ENCODE measurements at regions not wholly inside any gene's neighbourhood (a gene's known extent, or its start where the extent isn't known, plus 50 kb on each side); places are given as distances from the start of the nearest gene placed in this dataset.
"Not testable (repeated sequence)": the region's sequence is repeated elsewhere in the genome, so short reads cannot be mapped to it uniquely, and the experiment has no call there.

- DNase-seq (ENCODE audit: low read depth in 4 of 4, low spot score in 3 of 4): no peak
Measured at GRCh38 chr15:26084771-26085170, 221.6 kb upstream of the ATP10A start.

GRCh38 chr15:26083896-26084295, 220.8 kb upstream of the ATP10A start:
- DNase-seq (ENCODE audit: low read depth in 4 of 4, low spot score in 3 of 4): no peak

- DNase-seq (ENCODE audit: low read depth in 4 of 4, low spot score in 3 of 4): no peak
Measured at GRCh38 chr15:26083457-26083856, 220.3 kb upstream of the ATP10A start.

- DNase-seq (ENCODE audit: low read depth in 4 of 4, low spot score in 3 of 4): peak; percentile 93 to 97 (median 94)
Measured at GRCh38 chr15:26082221-26083109, 219.3 kb upstream of the ATP10A start.

GRCh38 chr15:26081758-26082220, 218.7 kb upstream of the ATP10A start:
- DNase-seq (ENCODE audit: low read depth in 4 of 4, low spot score in 3 of 4): no peak

GRCh38 chr15:26075770-26076169, 212.6 kb upstream of the ATP10A start:
- DNase-seq (ENCODE audit: low read depth in 4 of 4, low spot score in 3 of 4): no peak

- DNase-seq (ENCODE audit: low read depth in 4 of 4, low spot score in 3 of 4): no peak
Measured at GRCh38 chr15:26073430-26074333, 210.6 kb upstream of the ATP10A start.

- DNase-seq (ENCODE audit: low read depth in 4 of 4, low spot score in 3 of 4): no peak
Measured at GRCh38 chr15:26070095-26070532, 207.0 kb upstream of the ATP10A start.

- DNase-seq (ENCODE audit: low read depth in 4 of 4, low spot score in 3 of 4): no peak
Measured at GRCh38 chr15:26069231-26069641, 206.1 kb upstream of the ATP10A start.

- DNase-seq (ENCODE audit: low read depth in 4 of 4, low spot score in 3 of 4): no peak
Measured at GRCh38 chr15:26066896-26067295, 203.8 kb upstream of the ATP10A start.

- DNase-seq (ENCODE audit: low read depth in 4 of 4, low spot score in 3 of 4): no peak
Measured at GRCh38 chr15:26065723-26066122, 202.6 kb upstream of the ATP10A start.

- DNase-seq (ENCODE audit: low read depth in 4 of 4, low spot score in 3 of 4): no peak
Measured at GRCh38 chr15:26061248-26061647, 198.1 kb upstream of the ATP10A start.

GRCh38 chr15:26056766-26057165, 193.6 kb upstream of the ATP10A start:
- DNase-seq (ENCODE audit: low read depth in 4 of 4, low spot score in 3 of 4): not testable (repeated sequence)

- DNase-seq (ENCODE audit: low read depth in 4 of 4, low spot score in 3 of 4): no peak
Measured at GRCh38 chr15:26051761-26052675, 188.9 kb upstream of the ATP10A start.

GRCh38 chr15:26050984-26051383, 187.9 kb upstream of the ATP10A start:
- no peak for DNase-seq (ENCODE audit: low read depth in 4 of 4, low spot score in 3 of 4)

- DNase-seq (ENCODE audit: low read depth in 4 of 4, low spot score in 3 of 4): no peak
Measured at GRCh38 chr15:26049900-26050657, 187.0 kb upstream of the ATP10A start.

- no peak for DNase-seq (ENCODE audit: low read depth in 4 of 4, low spot score in 3 of 4)
Measured at GRCh38 chr15:26048669-26049068, 185.5 kb upstream of the ATP10A start.

- DNase-seq (ENCODE audit: low read depth in 4 of 4, low spot score in 3 of 4): no peak
Measured at GRCh38 chr15:26045516-26045915, 182.4 kb upstream of the ATP10A start.

GRCh38 chr15:26043018-26043417, 179.9 kb upstream of the ATP10A start:
- no peak for DNase-seq (ENCODE audit: low read depth in 4 of 4, low spot score in 3 of 4)
